22Rv1 (cell line): ENCODE measurements at regions not wholly inside any gene's neighbourhood (a gene's known extent, or its start where the extent isn't known, plus 50 kb on each side); places are given as distances from the start of the nearest gene placed in this dataset.

Experiments
- ZFX ChIP-seq: fragments of 450-650 bp; IDR thresholded peaks from 2 replicates; pipeline ENCODE4 v1.6.1; 2017; ENCODE audit warnings: antibody characterized with exemption, borderline replicate concordance
- TF ChIP-seq, protein P1 (sequence below): fragments of 450-650 bp; IDR thresholded peaks from 2 replicates; pipeline ENCODE4 v1.5.1; 2017; ENCODE audit warnings: mild to moderate bottlenecking

DNA sequence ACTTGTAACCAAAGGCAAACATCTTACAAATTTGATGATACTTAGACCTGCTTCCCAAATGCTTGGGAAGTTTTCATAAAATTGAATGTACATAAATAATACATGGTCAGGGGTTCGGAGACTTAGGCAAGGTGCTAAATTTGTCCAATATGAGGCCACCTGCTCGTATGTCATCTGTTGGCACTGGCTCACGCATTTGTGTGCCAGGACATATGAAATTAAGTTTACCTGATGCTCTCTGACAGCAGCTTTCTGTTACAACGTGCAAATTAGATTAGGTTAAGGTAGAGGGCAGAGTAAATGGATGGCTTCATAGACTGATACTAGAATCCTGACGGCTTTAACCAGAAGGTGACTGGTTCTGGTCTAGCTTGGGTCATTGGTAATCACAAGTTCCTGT lies 970.3 kb upstream of the RBFOX1 start:
- TF ChIP-seq, protein P1, sequence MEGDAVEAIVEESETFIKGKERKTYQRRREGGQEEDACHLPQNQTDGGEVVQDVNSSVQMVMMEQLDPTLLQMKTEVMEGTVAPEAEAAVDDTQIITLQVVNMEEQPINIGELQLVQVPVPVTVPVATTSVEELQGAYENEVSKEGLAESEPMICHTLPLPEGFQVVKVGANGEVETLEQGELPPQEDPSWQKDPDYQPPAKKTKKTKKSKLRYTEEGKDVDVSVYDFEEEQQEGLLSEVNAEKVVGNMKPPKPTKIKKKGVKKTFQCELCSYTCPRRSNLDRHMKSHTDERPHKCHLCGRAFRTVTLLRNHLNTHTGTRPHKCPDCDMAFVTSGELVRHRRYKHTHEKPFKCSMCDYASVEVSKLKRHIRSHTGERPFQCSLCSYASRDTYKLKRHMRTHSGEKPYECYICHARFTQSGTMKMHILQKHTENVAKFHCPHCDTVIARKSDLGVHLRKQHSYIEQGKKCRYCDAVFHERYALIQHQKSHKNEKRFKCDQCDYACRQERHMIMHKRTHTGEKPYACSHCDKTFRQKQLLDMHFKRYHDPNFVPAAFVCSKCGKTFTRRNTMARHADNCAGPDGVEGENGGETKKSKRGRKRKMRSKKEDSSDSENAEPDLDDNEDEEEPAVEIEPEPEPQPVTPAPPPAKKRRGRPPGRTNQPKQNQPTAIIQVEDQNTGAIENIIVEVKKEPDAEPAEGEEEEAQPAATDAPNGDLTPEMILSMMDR = no peak
- no peak for TF ChIP-seq ZFX
